Mucosa of descending colon (tissue), 3 donors: ENCODE measurements at regions not wholly inside any gene's neighbourhood (a gene's known extent, or its start where the extent isn't known, plus 50 kb on each side); places are given as distances from the start of the nearest gene placed in this dataset.

Source experiments
- ATAC-seq: fragments of 200-7000 bp; cut with Tn5 transposase; one replicate; pipeline ENCODE4 v1.9.1; 2020; ENCODE audit warnings: mild to moderate bottlenecking, moderate library complexity
- DNase-seq, 3 donors: peaks; one replicate each; pipeline ENCODE4 v3.0.0-alpha.2; 2020
- H3K36me3 ChIP-seq: fragments of 200-600 bp; one replicate; pipeline ENCODE4 v1.8.0; 2021; ENCODE audit warnings: low read depth, mild to moderate bottlenecking
- H3K4me1 ChIP-seq: fragments of 200-600 bp; one replicate; pipeline ENCODE4 v1.8.0; 2021; ENCODE audit warnings: low read depth, mild to moderate bottlenecking
- H3K4me3 ChIP-seq: fragments of 200-600 bp; one replicate; pipeline ENCODE4 v1.8.0; 2021; ENCODE audit warnings: mild to moderate bottlenecking
- H3K9me3 ChIP-seq: fragments of 200-600 bp; one replicate; pipeline ENCODE4 v1.8.0; 2021; ENCODE audit warnings: mild to moderate bottlenecking
- CTCF ChIP-seq: fragments of 200-600 bp; IDR thresholded peaks from one replicate; pipeline ENCODE4 v1.8.0; 2022; ENCODE audit warnings: antibody characterized with exemption, mild to moderate bottlenecking
- intact Hi-C, 2 donors: fragments of 100-400 bp; cut with DNase I in 1 of 2; cut with micrococcal nuclease in 1 of 2; formaldehyde crosslinking; loops; one replicate each; pipeline versions ENCODE4 v1.11.0 to v1.11.1; 2022; cut with DNase I, micrococcal nuclease
- donor health status: DM: no; HTN: no; CAD: no; lungs with moderate emphysema.
- donor health status: DM: no; HTN: no; CAD: no.
- donor health status: DM: no; HTN: yes; CAD: no.

DNA sequence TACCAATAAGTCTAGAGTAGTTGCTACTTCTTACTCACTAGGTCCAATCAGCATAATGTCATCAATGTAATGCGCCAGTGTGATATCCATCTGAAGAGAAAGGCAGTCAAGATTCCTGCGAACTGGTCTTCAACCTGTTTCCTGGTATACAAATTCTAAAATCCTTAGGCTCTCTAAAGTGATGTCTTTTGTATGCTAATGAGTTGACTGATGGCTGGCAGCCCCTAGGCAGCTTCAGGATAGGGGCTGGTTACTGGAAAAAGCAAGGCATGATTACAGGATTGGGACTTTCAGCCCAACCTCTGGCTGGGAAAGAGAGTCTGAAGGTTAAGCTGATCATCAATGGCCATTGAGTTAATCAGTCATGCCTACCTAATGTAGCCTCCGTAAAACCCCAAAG, 250.2 kb upstream of the PTER start:
- TF ChIP-seq CTCF: no peak
- intact Hi-C loops: no loop called here
- no peak for DNase-seq
- no peak for ATAC-seq
- Histone ChIP-seq H3K9me3 (peaks cover 6% of the 10 kb centered on the region), H3K4me3 (no peak overlapping the region), H3K4me1 (no peaks in the 10 kb centered on the region), H3K36me3 (no peaks in the 10 kb centered on the region)

DNA sequence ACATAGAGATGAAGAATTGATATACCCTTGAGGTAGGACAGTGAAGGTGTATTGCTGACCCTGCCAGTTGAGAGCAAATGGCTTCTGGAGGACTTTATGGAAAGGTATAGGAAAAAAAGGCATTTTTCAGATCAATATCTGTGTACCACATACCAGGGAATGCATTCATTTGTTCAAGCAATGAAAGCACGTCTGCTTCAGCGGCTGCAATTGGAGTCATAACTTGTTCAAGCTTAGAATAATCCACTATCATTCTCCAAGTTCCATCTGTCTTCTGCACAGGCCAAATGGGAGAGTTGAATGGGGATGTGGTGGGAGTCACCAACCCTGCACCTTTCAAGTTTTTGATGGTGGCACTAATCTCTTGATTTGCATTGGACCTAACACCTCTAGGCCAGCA, 249.6 kb upstream of the PTER start:
- H3K4me3 ChIP-seq: no peak overlapping the region
- no peak for TF ChIP-seq CTCF
- no peaks in the 10 kb centered on the region for H3K36me3 ChIP-seq
- no peak for DNase-seq
- ATAC-seq: no peak
- H3K4me1 ChIP-seq: no peaks in the 10 kb centered on the region
- intact Hi-C loops: no loop called here
- peaks cover 6% of the 10 kb centered on the region for H3K9me3 ChIP-seq

- no peak for DNase-seq
Measured at GRCh38 chr10:16192337-16192736, 244.5 kb upstream of the PTER start.

GRCh38 chr10:16193241-16193640, 243.6 kb upstream of the PTER start:
- no peak overlapping the region for H3K4me3 ChIP-seq
- ATAC-seq (no peak), DNase-seq (no peak)
- intact Hi-C loops: no loop called here
- H3K9me3 ChIP-seq: peaks cover 4% of the 10 kb centered on the region
- no peak for TF ChIP-seq CTCF
- H3K36me3 ChIP-seq: no peaks in the 10 kb centered on the region
- no peaks in the 10 kb centered on the region for H3K4me1 ChIP-seq

More at GRCh38 chr10:16192337-16192736, 244.5 kb upstream of the PTER start:
- Histone ChIP-seq H3K4me1 (no peaks in the 10 kb centered on the region), H3K4me3 (no peak overlapping the region), H3K36me3 (no peaks in the 10 kb centered on the region), H3K9me3 (peaks cover 4% of the 10 kb centered on the region)
- no peak for ATAC-seq
- no peak for TF ChIP-seq CTCF
- intact Hi-C loops: no loop called here

DNA sequence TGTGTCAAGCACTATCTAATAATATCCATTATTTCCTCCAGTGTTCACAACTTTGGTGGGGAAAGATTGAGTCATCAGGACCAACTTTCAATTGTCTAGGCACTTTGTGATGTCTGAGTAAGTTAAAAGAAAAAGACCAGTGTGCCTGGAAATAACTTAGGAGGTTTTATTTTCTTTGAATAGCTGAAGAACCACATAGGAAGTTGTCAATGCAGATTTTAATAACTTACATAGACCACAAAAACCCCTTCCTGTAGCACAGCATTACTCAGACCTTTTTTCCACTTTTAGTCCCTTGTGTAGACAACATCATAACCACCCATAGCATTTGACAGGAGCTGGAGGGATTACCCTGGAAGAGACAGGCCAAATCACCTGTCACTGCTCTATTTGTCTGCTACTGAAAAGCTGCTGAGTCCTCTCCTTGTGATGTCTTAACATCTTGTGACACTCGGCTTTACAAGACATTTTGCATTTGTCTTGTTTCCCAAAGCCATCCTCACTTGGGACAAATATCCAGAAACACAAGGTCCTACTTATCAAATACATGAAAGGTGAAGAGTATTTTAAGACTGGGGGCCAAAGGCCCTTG, 241.5 kb upstream of the PTER start:
- Histone ChIP-seq H3K4me3 (no peak overlapping the region), H3K36me3 (no peaks in the 10 kb centered on the region), H3K4me1 (no peaks in the 10 kb centered on the region), H3K9me3 (peaks cover 4% of the 10 kb centered on the region)
- intact Hi-C loops: no loop called here
- ATAC-seq: no peak
- DNase-seq: no peak
- TF ChIP-seq CTCF: no peak

GRCh38 chr10:16195894-16196293, 240.9 kb upstream of the PTER start:
- DNase-seq: no peak
- no peak for TF ChIP-seq CTCF
- Histone ChIP-seq H3K4me1 (no peaks in the 10 kb centered on the region), H3K36me3 (no peaks in the 10 kb centered on the region), H3K9me3 (peaks cover 4% of the 10 kb centered on the region), H3K4me3 (no peak overlapping the region)
- intact Hi-C loops: no loop called here
- ATAC-seq: no peak
